OCI-LY7 (cell line): ENCODE measurements at regions not wholly inside any gene's neighbourhood (a gene's known extent, or its start where the extent isn't known, plus 50 kb on each side); places are given as distances from the start of the nearest gene placed in this dataset.

ENCODE experiments used
- BruUV-seq: library from RNA; stranded (reverse); fragments of 400-500 nt; replicated peaks from 2 replicates; lab custom pipeline; 2021; lab: Mats Ljungman, UMichigan
- CTCF ChIA-PET: fragments of 300-600 bp; sonication (Branson Sonifier 250); formaldehyde crosslinking; loops from one replicate; lab custom pipeline; 2022; ENCODE audit warnings: antibody characterized with exemption; ENCODE audit not compliant: unreplicated experiment; lab: Charles Lee
- POLR2A ChIA-PET: fragments of 300-600 bp; sonication (Branson Sonifier 250); formaldehyde crosslinking; loops from one replicate; lab custom pipeline; 2022; ENCODE audit warnings: antibody characterized with exemption; lab: Charles Lee
- DNase-seq: peaks from one replicate; pipeline ENCODE4 v3.0.0-alpha.2; 2015; ENCODE audit warnings: low spot score
- H2AFZ ChIP-seq: fragments of 200-600 bp; sonication (generic), shearing (Covaris generic); 2 replicates; pipeline ENCODE4 v1.6.1; 2014; ENCODE audit warnings: mild to moderate bottlenecking, antibody characterized with exemption, low read length, moderate library complexity
- H3K27ac ChIP-seq: fragments of 200-600 bp; sonication (generic); 2 replicates; pipeline ENCODE4 v1.5.1; 2014; ENCODE audit warnings: mixed run types, low read depth, mild to moderate bottlenecking, moderate library complexity, low read length, inconsistent platforms; ENCODE audit not compliant: poor library complexity, severe bottlenecking
- H3K36me3 ChIP-seq: fragments of 200-600 bp; sonication (generic); 2 replicates; pipeline ENCODE4 v1.6.1; 2014; ENCODE audit warnings: mild to moderate bottlenecking, antibody characterized with exemption, low read length, moderate library complexity, mixed read lengths; ENCODE audit not compliant: insufficient read depth
- H3K4me1 ChIP-seq: fragments of 200-600 bp; sonication (generic); 2 replicates; pipeline ENCODE4 v1.5.1; 2014; ENCODE audit warnings: mild to moderate bottlenecking, low read length; ENCODE audit not compliant: insufficient read depth, poor library complexity, severe bottlenecking
- H3K4me2 ChIP-seq: fragments of 200-600 bp; sonication (generic); 2 replicates; pipeline ENCODE4 v1.6.1; 2014; ENCODE audit warnings: mild to moderate bottlenecking, low read length
- H3K4me3 ChIP-seq: fragments of 200-600 bp; sonication (generic); 2 replicates; pipeline ENCODE4 v1.5.1; 2014; ENCODE audit warnings: mild to moderate bottlenecking, low read depth, low read length; ENCODE audit not compliant: poor library complexity, severe bottlenecking
- H3K79me2 ChIP-seq: fragments of 200-600 bp; sonication (generic); 2 replicates; pipeline ENCODE4 v1.6.1; 2016; ENCODE audit warnings: low read depth, mild to moderate bottlenecking, low read length, moderate library complexity, mixed read lengths; ENCODE audit not compliant: insufficient read depth
- H3K9me2 ChIP-seq: fragments of 200-600 bp; sonication (generic); 2 replicates; pipeline ENCODE4 v1.6.1; 2016; ENCODE audit warnings: mild to moderate bottlenecking, low read length, mixed read lengths; ENCODE audit not compliant: insufficient read depth
- H3K9me3 ChIP-seq: fragments of 200-600 bp; sonication (generic); 2 replicates; pipeline ENCODE4 v1.6.1; 2014; ENCODE audit warnings: mild to moderate bottlenecking, mixed run types, low read length, mixed read lengths
- H4K20me1 ChIP-seq: fragments of 200-600 bp; sonication (generic); 2 replicates; pipeline ENCODE4 v1.6.1; 2014; ENCODE audit warnings: mild to moderate bottlenecking, antibody characterized with exemption, low read length, moderate library complexity, mixed read lengths; ENCODE audit not compliant: insufficient read depth
- CTCF ChIP-seq: fragments of 200-600 bp; sonication (generic); conservative IDR thresholded peaks from 2 replicates; pipeline ENCODE4 v1.5.1; 2014; ENCODE audit warnings: mild to moderate bottlenecking, antibody characterized with exemption, low read length, moderate library complexity, mixed read lengths
- EZH2phosphoT487 ChIP-seq: fragments of 200-600 bp; sonication (generic); IDR thresholded peaks from 2 replicates; pipeline ENCODE4 v1.6.1; 2018; ENCODE audit warnings: low read depth, borderline replicate concordance, mild to moderate bottlenecking, mixed run types, antibody characterized with exemption, low read length, moderate library complexity, mixed read lengths
- intact Hi-C: fragments of 100-400 bp; cut with micrococcal nuclease; formaldehyde crosslinking; loops from one replicate; pipeline ENCODE4 v1.10.0; 2022; ENCODE audit not compliant: unreplicated experiment

- H3K27ac ChIP-seq: no peak overlapping the region
- DNase-seq: no peak
- H3K4me3 ChIP-seq: no peak overlapping the region
- intact Hi-C loops: no loop called here
- no peak overlapping the region for H3K4me2 ChIP-seq
- H4K20me1 ChIP-seq: no peaks in the 10 kb centered on the region
- no peaks in the 10 kb centered on the region for H3K9me2 ChIP-seq
- H3K36me3 ChIP-seq: no peaks in the 10 kb centered on the region
- BruUV-seq: no TSS peak
- ChIA-PET CTCF (no interaction called here), POLR2A (interaction anchor here (1.1 to 1.2 kb wide), 3 partner anchors 9 to 21 kb away, joined by 3 to 5 read pairs (median 3); no protein-coding TSS in a partner anchor)
- no peaks in the 10 kb centered on the region for H3K9me3 ChIP-seq
- TF ChIP-seq EZH2phosphoT487 (no peak), CTCF (no peak)
- H2AFZ ChIP-seq: no peak overlapping the region
- no peaks in the 10 kb centered on the region for H3K79me2 ChIP-seq
- H3K4me1 ChIP-seq: no peaks in the 10 kb centered on the region
These were observed 410.9 kb upstream of the LRRTM1 start for GRCh38 chr2:80715433-80715832.

GRCh38 chr2:80711915-80712314 is 407.4 kb upstream of the LRRTM1 start:
- DNase-seq: no peak

More at GRCh38 chr2:80711915-80712314, 407.4 kb upstream of the LRRTM1 start:
- ChIA-PET CTCF (no interaction called here), POLR2A (interaction anchor here (0.6 to 0.9 kb wide), 3 partner anchors 34 to 91 kb away, joined by 3 to 4 read pairs (median 3); no protein-coding TSS in a partner anchor)
- no peak overlapping the region for H3K27ac ChIP-seq
- BruUV-seq: no TSS peak
- no peaks in the 10 kb centered on the region for H3K9me3 ChIP-seq
- no peak overlapping the region for H3K4me2 ChIP-seq
- no peaks in the 10 kb centered on the region for H3K36me3 ChIP-seq
- H2AFZ ChIP-seq: no peak overlapping the region
- no peak for TF ChIP-seq CTCF
- no peak for TF ChIP-seq EZH2phosphoT487
- no peaks in the 10 kb centered on the region for H3K79me2 ChIP-seq
- H4K20me1 ChIP-seq: no peaks in the 10 kb centered on the region
- no peaks in the 10 kb centered on the region for H3K9me2 ChIP-seq
- H3K4me1 ChIP-seq: no peaks in the 10 kb centered on the region
- H3K4me3 ChIP-seq: no peak overlapping the region
- intact Hi-C loops: no loop called here
